ENCODE measurements at regions not wholly inside any gene's neighbourhood (a gene's known extent, or its start where the extent isn't known, plus 50 kb on each side); places are given as distances from the start of the nearest gene placed in this dataset.

GRCh38 chr20:24378661-24379483, 90.6 kb upstream of the SYNDIG1 start:
- TF ChIP-seq ZBTB7A (IDR thresholded peaks at IDR 0.05; ENCODE audit: low read depth), result no peak
- TF ChIP-seq, protein P1, sequence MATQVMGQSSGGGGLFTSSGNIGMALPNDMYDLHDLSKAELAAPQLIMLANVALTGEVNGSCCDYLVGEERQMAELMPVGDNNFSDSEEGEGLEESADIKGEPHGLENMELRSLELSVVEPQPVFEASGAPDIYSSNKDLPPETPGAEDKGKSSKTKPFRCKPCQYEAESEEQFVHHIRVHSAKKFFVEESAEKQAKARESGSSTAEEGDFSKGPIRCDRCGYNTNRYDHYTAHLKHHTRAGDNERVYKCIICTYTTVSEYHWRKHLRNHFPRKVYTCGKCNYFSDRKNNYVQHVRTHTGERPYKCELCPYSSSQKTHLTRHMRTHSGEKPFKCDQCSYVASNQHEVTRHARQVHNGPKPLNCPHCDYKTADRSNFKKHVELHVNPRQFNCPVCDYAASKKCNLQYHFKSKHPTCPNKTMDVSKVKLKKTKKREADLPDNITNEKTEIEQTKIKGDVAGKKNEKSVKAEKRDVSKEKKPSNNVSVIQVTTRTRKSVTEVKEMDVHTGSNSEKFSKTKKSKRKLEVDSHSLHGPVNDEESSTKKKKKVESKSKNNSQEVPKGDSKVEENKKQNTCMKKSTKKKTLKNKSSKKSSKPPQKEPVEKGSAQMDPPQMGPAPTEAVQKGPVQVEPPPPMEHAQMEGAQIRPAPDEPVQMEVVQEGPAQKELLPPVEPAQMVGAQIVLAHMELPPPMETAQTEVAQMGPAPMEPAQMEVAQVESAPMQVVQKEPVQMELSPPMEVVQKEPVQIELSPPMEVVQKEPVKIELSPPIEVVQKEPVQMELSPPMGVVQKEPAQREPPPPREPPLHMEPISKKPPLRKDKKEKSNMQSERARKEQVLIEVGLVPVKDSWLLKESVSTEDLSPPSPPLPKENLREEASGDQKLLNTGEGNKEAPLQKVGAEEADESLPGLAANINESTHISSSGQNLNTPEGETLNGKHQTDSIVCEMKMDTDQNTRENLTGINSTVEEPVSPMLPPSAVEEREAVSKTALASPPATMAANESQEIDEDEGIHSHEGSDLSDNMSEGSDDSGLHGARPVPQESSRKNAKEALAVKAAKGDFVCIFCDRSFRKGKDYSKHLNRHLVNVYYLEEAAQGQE (IDR thresholded peaks at IDR 0.05; ENCODE audit: low read depth), result no peak
- TF ChIP-seq TEAD4 (IDR thresholded peaks at IDR 0.05), result no peak
- TF ChIP-seq CEBPB (IDR thresholded peaks at IDR 0.05), result no peak

Data from Ishikawa (cell line).